ENCODE measurements at regions not wholly inside any gene's neighbourhood (a gene's known extent, or its start where the extent isn't known, plus 50 kb on each side); places are given as distances from the start of the nearest gene placed in this dataset.

GRCh38 chr15:38682861-38683260, 118.2 kb upstream of the RASGRP1 start:
- CTCF ChIA-PET: interaction anchor here (0.9 to 4.8 kb wide), 12 partner anchors 8 to 688 kb away, joined by 3 to 97 read pairs (median 7); partner anchors contain the start of genes FAM98B and RASGRP1
- no peak for DNase-seq (ENCODE audit: low read depth, low spot score)
- POLR2A ChIA-PET: interaction anchor here (1.1 kb wide), 1 partner anchor 119 kb away, joined by 3 read pairs; no protein-coding TSS in a partner anchor
- Histone ChIP-seq H3K9me3 (ENCODE audit: control insufficient read depth, insufficient read depth, low read length) (no peaks in the 10 kb centered on the region), H3K4me3 (ENCODE audit: low read depth, low read length) (no peak overlapping the region), H3K27me3 (ENCODE audit: control insufficient read depth, insufficient read depth, low read length) (peaks cover 4% of the 10 kb centered on the region), H3K27ac (ENCODE audit: low read depth, low read length) (no peak overlapping the region)
- no peak for TF ChIP-seq CTCF (IDR thresholded peaks at IDR 0.05; ENCODE audit: low read depth, low read length)

GRCh38 chr15:38683382-38684242, 119.0 kb upstream of the RASGRP1 start:
- DNase-seq (ENCODE audit: low read depth, low spot score): no peak
- H3K27ac ChIP-seq (ENCODE audit: low read depth, low read length): no peak overlapping the region
- peak; percentile 82 for TF ChIP-seq CTCF (IDR thresholded peaks at IDR 0.05; ENCODE audit: low read depth, low read length)
- H3K9me3 ChIP-seq (ENCODE audit: control insufficient read depth, insufficient read depth, low read length): no peaks in the 10 kb centered on the region
- no peak overlapping the region for H3K4me3 ChIP-seq (ENCODE audit: low read depth, low read length)
- ChIA-PET POLR2A (interaction anchor here (1.1 kb wide), 1 partner anchor 120 kb away, joined by 3 read pairs; no protein-coding TSS in a partner anchor), CTCF (interaction anchor here (0.8 to 4.8 kb wide), 23 partner anchors 9 to 689 kb away, joined by 3 to 97 read pairs (median 4); partner anchors contain the start of gene FAM98B)
- peaks cover 4% of the 10 kb centered on the region for H3K27me3 ChIP-seq (ENCODE audit: control insufficient read depth, insufficient read depth, low read length)

GRCh38 chr15:38684440-38685010, 119.9 kb upstream of the RASGRP1 start:
- no peaks in the 10 kb centered on the region for H3K9me3 ChIP-seq (ENCODE audit: control insufficient read depth, insufficient read depth, low read length)
- no peak for DNase-seq (ENCODE audit: low read depth, low spot score)
- no peak overlapping the region for H3K4me3 ChIP-seq (ENCODE audit: low read depth, low read length)
- CTCF ChIA-PET: interaction anchor here (0.8 to 4.8 kb wide), 17 partner anchors 10 to 688 kb away, joined by 3 to 97 read pairs (median 4); partner anchors contain the start of gene FAM98B
- H3K27me3 ChIP-seq (ENCODE audit: control insufficient read depth, insufficient read depth, low read length): peaks cover 4% of the 10 kb centered on the region
- POLR2A ChIA-PET: no interaction called here
- TF ChIP-seq CTCF (IDR thresholded peaks at IDR 0.05; ENCODE audit: low read depth, low read length): no peak
- H3K27ac ChIP-seq (ENCODE audit: low read depth, low read length): no peak overlapping the region

- ChIA-PET CTCF (interaction anchor here (0.7 to 8.6 kb wide), 6 partner anchors 10 to 245 kb away, joined by 3 to 133 read pairs (median 24); no protein-coding TSS in a partner anchor), POLR2A (no interaction called here)
- Histone ChIP-seq H3K4me3 (ENCODE audit: low read depth, low read length) (no peak overlapping the region), H3K27ac (ENCODE audit: low read depth, low read length) (no peak overlapping the region), H3K9me3 (ENCODE audit: control insufficient read depth, insufficient read depth, low read length) (no peaks in the 10 kb centered on the region), H3K27me3 (ENCODE audit: control insufficient read depth, insufficient read depth, low read length) (peaks cover 4% of the 10 kb centered on the region)
- TF ChIP-seq CTCF (IDR thresholded peaks at IDR 0.05; ENCODE audit: low read depth, low read length): no peak
- no peak for DNase-seq (ENCODE audit: low read depth, low spot score)
Measured at GRCh38 chr15:38685686-38686339, 121.2 kb upstream of the RASGRP1 start.
